Stimulated activated CD4-positive, alpha-beta T cell treated with anti-CD3 and anti-CD28 coated beads, Interleukin-1b, Interleukin-23, amount 100 ng/mL, for 24 hours (primary cell): ENCODE measurements at regions not wholly inside any gene's neighbourhood (a gene's known extent, or its start where the extent isn't known, plus 50 kb on each side); places are given as distances from the start of the nearest gene placed in this dataset.
"Not testable (repeated sequence)": the region's sequence is repeated elsewhere in the genome, so short reads cannot be mapped to it uniquely, and the experiment has no call there.

ENCODE experiments used
- DNase-seq, 4 experiments: peaks; one replicate each; pipeline ENCODE4 v3.0.0-alpha.2; 2020; ENCODE audit warnings: low read depth in 4 of 4, low spot score in 1 of 4

- no peak for DNase-seq
These were observed 762.9 kb upstream of the AMELY start for GRCh38 chrY:7674465-7674864.

- DNase-seq = no peak
These were observed 761.2 kb upstream of the AMELY start for GRCh38 chrY:7672796-7673195.

- no peak for DNase-seq
These were observed 751.7 kb upstream of the AMELY start for GRCh38 chrY:7663261-7663660.

GRCh38 chrY:7659047-7659446 lies 747.5 kb upstream of the AMELY start:
- DNase-seq = no peak

- no peak for DNase-seq
These were observed 745.0 kb upstream of the AMELY start for GRCh38 chrY:7656596-7656995.

GRCh38 chrY:7654985-7655384 lies 743.4 kb upstream of the AMELY start:
- no peak for DNase-seq

- not testable (repeated sequence) for DNase-seq
These were observed 738.3 kb upstream of the AMELY start for GRCh38 chrY:7649866-7650265.
